Activated CD4-positive, CD25-positive, alpha-beta regulatory T cell (primary cell): ENCODE measurements at regions not wholly inside any gene's neighbourhood (a gene's known extent, or its start where the extent isn't known, plus 50 kb on each side); places are given as distances from the start of the nearest gene placed in this dataset.

Experiments used
- DNase-seq, 4 experiments: peaks; one replicate each; lab custom pipeline; 2025; lab: John Stamatoyannopoulos, UW

- no peak for DNase-seq
Measured at GRCh38 chr6:28737750-28738395, 185.9 kb downstream of the TRIM27 start.

- no peak for DNase-seq
Measured at GRCh38 chr6:28738396-28738765, 185.4 kb downstream of the TRIM27 start.

- DNase-seq = no peak
Measured at GRCh38 chr6:28741363-28741762, 182.4 kb downstream of the TRIM27 start.

DNA sequence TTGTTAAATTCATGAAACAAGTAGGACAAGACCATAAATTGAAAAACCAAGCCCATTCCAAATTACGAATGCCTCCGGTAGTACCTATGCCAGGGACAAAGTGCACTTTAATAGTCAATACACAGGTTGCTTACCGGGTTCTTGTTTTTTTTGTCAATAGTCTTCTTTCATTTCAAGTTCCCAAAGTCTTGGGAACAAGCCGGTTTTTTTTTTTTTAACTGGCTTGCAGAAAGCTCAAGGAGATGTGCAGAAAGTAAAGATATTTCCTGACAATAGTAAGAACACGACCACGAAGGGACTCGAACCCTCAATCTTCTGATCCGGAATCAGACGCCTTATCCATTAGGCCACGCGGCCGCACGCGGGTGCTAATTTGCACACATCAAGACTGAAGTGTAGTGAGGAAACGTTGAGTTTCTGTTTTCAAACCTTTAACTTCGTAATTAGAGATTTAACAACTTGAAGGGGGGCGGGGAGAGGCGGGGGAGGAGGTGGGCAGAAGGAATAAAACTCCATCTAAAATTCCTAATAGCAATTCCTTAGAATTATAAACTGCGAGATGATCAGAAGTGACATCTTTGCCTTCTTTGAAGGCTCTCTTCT, 181.0 kb downstream of the TRIM27 start:
- no peak for DNase-seq

GRCh38 chr6:28743271-28743789, 180.5 kb downstream of the TRIM27 start:
- DNase-seq = no peak

DNA sequence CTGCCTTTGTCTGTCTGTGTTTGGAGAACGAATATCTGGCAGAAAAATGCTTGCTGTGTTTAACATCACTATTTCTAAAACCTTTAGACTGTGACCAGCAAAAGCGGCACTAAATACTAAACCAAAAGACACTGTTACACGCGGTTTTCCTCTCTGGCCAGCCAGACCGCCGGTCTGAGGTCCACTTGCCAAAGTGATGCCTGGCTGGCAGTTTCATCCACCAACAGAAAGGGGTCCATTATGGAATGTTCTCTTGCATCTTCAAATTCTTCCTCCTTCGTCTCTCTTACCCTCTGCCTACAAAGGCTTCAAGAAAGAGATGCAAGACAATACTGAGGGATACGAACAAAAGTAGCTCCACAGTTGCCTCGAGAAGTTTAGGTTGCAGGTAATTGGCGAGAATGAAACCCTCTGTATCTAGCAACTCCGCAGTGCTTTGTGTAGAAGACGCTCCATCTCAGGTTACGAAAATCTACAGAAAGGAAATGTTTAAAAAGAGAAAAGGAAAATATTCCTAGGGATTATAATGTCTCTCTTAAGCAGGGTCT, 176.6 kb downstream of the TRIM27 start:
- no peak for DNase-seq

- no peak for DNase-seq
Measured at GRCh38 chr6:28747631-28748157, 176.1 kb downstream of the TRIM27 start.

- no peak for DNase-seq
Measured at GRCh38 chr6:28748192-28748591, 175.6 kb downstream of the TRIM27 start.

- no peak for DNase-seq
Measured at GRCh38 chr6:28750926-28751458, 172.8 kb downstream of the TRIM27 start.

GRCh38 chr6:28751514-28751913, 172.3 kb downstream of the TRIM27 start:
- DNase-seq = no peak

DNA sequence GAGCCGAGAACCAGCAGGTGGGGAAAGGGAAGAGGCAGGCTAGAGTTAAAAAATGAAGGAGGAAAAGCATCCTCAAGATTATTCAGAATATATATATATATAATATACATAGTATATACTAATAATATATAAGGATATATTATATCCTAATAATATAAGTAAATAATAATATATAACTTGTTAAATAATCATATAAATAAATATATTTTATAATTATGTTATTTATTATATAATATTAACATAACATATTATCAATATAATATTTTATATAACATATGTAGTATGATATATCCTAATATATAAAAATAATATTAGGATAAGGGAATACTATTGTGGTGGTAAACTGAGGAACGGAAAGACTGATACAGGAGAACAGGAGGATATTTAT, 171.8 kb downstream of the TRIM27 start:
- DNase-seq = no peak

- no peak for DNase-seq
Measured at GRCh38 chr6:28757429-28758045, 166.2 kb downstream of the TRIM27 start.

DNA sequence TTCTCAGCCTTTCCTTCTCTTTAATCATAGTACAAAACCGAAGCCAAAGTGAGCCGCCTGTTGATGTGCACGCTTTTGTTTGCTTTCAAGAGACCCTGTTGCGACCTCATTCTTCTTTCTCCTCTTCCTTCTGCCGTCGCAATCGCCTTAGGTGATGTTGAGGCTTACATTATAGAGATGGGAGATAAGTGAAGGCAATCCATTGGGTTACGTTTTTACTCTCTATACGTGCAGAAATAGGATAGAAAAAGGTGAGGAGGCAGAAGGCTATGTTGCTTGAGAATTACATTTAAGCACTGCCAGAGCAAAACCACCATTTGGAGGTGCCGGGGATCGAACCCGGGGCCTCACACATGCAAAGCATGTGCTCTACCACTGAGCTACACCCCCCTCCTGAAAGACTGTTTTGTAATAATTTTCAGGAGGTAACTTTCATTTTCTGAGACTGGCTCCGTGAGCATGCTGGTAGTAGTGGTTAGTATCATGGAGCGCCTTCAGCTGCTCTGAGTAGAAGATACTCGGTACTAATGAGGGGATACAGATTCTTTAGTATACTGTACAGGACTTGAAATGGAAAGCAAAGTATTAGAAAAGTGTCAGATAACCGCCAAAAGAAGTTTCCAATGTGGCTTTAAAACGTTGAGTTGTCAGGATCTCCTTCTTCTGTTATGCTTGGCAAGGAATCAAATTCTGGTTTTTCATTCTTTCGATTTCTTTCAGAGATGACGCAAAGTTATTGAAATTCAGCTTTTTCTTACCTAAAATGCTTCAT, 165.6 kb downstream of the TRIM27 start:
- DNase-seq = no peak

GRCh38 chr6:28758818-28759235, 165.0 kb downstream of the TRIM27 start:
- DNase-seq = no peak

GRCh38 chr6:28764014-28764723, 159.6 kb downstream of the TRIM27 start:
- no peak for DNase-seq

GRCh38 chr6:28764761-28765282, 159.0 kb downstream of the TRIM27 start:
- no peak for DNase-seq

- no peak for DNase-seq
Measured at GRCh38 chr6:28765978-28766351, 157.8 kb downstream of the TRIM27 start.

- DNase-seq = no peak
Measured at GRCh38 chr6:28766426-28766825, 157.4 kb downstream of the TRIM27 start.

DNA sequence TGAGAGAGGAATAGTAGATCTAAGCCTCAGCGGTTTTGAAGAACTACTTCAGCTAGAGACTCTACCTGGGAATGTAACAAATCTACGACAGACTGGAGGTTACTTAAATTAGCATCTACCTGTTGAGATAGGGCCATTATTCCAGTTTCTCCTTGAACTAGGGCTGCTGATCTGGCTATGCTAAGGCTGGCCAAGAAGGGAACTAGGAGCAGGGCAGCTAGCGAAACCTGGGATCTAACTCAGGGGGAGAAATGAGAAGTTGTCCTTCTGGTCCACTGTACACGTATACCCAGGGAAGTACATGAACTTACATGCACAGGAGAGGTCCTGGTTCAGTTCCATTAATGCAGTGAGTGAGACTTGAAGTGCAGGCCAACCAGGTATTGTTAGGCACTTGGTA, 156.7 kb downstream of the TRIM27 start:
- no peak for DNase-seq

DNA sequence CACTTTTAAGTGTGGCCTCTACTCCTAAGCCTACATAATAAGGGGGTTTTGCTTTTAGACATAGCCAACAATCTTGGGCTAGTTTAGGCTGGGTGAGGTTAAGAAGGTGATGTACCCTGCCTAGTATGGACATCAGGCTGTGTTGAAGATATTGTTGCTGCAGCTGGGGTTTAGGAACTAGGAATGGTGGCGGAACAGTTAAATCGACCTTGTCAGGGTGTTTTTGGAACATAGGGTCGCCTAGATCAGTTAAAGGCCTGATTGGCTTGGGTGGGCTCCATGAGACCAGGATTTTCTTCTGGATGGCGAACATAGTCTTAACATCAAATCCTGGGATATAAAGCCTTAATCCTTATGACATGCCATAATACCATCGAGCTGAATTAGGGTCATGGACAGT, 156.1 kb downstream of the TRIM27 start:
- no peak for DNase-seq
